C4-2B (cell line): ENCODE measurements at regions not wholly inside any gene's neighbourhood (a gene's known extent, or its start where the extent isn't known, plus 50 kb on each side); places are given as distances from the start of the nearest gene placed in this dataset.

ENCODE experiments used
- ZFX ChIP-seq: fragments of 450-650 bp; IDR thresholded peaks from 2 replicates; pipeline ENCODE4 v1.6.1; 2017
- TF ChIP-seq, protein P1 (sequence below): fragments of 450-650 bp; conservative IDR thresholded peaks from 2 replicates; pipeline ENCODE4 v1.5.1; 2017; ENCODE audit warnings: mild to moderate bottlenecking

DNA sequence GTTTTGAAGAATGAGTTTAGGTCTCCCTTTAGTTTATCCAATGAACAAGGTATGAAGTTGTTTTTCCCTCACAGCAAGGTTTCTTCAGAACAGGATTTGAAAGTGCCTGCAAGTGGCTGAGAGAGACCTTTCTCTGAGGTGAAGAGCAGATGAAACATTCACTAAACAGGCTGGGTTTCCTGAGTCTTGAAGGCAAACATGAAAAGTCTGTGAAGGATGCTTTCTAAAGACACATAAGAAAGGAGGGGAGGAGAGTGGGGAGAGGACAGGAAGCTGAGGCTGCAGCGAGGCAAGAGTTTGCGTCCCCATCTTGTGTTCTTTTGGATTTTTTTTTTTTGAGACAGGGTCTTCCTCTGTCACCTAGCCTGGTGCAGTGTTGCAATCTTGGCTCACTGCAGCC is 95.7 kb upstream of the SIM2 start:
- TF ChIP-seq, protein P1, sequence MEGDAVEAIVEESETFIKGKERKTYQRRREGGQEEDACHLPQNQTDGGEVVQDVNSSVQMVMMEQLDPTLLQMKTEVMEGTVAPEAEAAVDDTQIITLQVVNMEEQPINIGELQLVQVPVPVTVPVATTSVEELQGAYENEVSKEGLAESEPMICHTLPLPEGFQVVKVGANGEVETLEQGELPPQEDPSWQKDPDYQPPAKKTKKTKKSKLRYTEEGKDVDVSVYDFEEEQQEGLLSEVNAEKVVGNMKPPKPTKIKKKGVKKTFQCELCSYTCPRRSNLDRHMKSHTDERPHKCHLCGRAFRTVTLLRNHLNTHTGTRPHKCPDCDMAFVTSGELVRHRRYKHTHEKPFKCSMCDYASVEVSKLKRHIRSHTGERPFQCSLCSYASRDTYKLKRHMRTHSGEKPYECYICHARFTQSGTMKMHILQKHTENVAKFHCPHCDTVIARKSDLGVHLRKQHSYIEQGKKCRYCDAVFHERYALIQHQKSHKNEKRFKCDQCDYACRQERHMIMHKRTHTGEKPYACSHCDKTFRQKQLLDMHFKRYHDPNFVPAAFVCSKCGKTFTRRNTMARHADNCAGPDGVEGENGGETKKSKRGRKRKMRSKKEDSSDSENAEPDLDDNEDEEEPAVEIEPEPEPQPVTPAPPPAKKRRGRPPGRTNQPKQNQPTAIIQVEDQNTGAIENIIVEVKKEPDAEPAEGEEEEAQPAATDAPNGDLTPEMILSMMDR = no peak
- TF ChIP-seq ZFX = no peak
